Stomach smooth muscle (tissue), 2 donors: ENCODE measurements at regions not wholly inside any gene's neighbourhood (a gene's known extent, or its start where the extent isn't known, plus 50 kb on each side); places are given as distances from the start of the nearest gene placed in this dataset.

Experiments used
- H3K27ac ChIP-seq: one replicate; pipeline ENCODE4 v1.7.0; 2013; ENCODE audit warnings: mild to moderate bottlenecking, low read length, inconsistent platforms
- H3K27me3 ChIP-seq, 2 donors: one replicate each; pipeline ENCODE4 v1.7.0; 2013; ENCODE audit warnings: low read length in 2 of 2; ENCODE audit not compliant: insufficient read depth in 2 of 2, control insufficient read depth in 1 of 2
- H3K36me3 ChIP-seq, 2 donors: one replicate each; pipeline ENCODE4 v1.7.0; 2013; ENCODE audit warnings: low read length in 2 of 2; ENCODE audit not compliant: control insufficient read depth in 2 of 2, insufficient read depth in 2 of 2
- H3K4me1 ChIP-seq: one replicate; pipeline ENCODE4 v1.7.0; 2013; ENCODE audit warnings: low read length; ENCODE audit not compliant: control insufficient read depth, insufficient read depth
- H3K4me3 ChIP-seq, 2 donors: one replicate each; pipeline ENCODE4 v1.7.0; 2013; ENCODE audit warnings: low read length in 2 of 2
- H3K9ac ChIP-seq, 2 donors: one replicate each; pipeline ENCODE4 v1.7.0; 2013; ENCODE audit warnings: low read length in 2 of 2, mild to moderate bottlenecking in 1 of 2
- H3K9me3 ChIP-seq, 2 donors: one replicate each; pipeline ENCODE4 v1.7.0; 2013; ENCODE audit warnings: low read length in 2 of 2; ENCODE audit not compliant: control insufficient read depth in 2 of 2
- donor health status: healthy.
- donor health status: Pancreatic carcinoma.

GRCh38 chr5:93117751-93118531 lies 463.1 kb downstream of the NR2F1-AS1 start:
- H3K9ac ChIP-seq = no peak overlapping the region
- H3K27ac ChIP-seq = no peak overlapping the region

GRCh38 chr5:93107805-93108520 lies 473.1 kb downstream of the NR2F1-AS1 start:
- H3K4me3 ChIP-seq = no peak overlapping the region
- H3K9me3 ChIP-seq = no peaks in the 10 kb centered on the region
- peaks cover 4% of the 10 kb centered on the region for H3K4me1 ChIP-seq
- no peak overlapping the region for H3K9ac ChIP-seq
- no peak overlapping the region for H3K27ac ChIP-seq
- H3K27me3 ChIP-seq = no peaks in the 10 kb centered on the region
- H3K36me3 ChIP-seq = no peaks in the 10 kb centered on the region

More at GRCh38 chr5:93117751-93118531, 463.1 kb downstream of the NR2F1-AS1 start:
- Histone ChIP-seq H3K4me3 (no peak overlapping the region), H3K9me3 (no peaks in the 10 kb centered on the region), H3K36me3 (no peaks in the 10 kb centered on the region), H3K4me1 (no peaks in the 10 kb centered on the region), H3K27me3 (no peaks in the 10 kb centered on the region)

GRCh38 chr5:93107141-93107540 lies 473.9 kb downstream of the NR2F1-AS1 start:
- Histone ChIP-seq H3K36me3 (no peaks in the 10 kb centered on the region), H3K27ac (no peak overlapping the region), H3K4me1 (peaks cover 4% of the 10 kb centered on the region), H3K9ac (no peak overlapping the region), H3K27me3 (no peaks in the 10 kb centered on the region), H3K9me3 (no peaks in the 10 kb centered on the region), H3K4me3 (no peak overlapping the region)

GRCh38 chr5:93101661-93102060 lies 479.4 kb downstream of the NR2F1-AS1 start:
- no peaks in the 10 kb centered on the region for H3K9me3 ChIP-seq
- H3K27ac ChIP-seq = no peak overlapping the region
- H3K27me3 ChIP-seq = no peaks in the 10 kb centered on the region
- peaks cover 2% of the 10 kb centered on the region for H3K4me1 ChIP-seq
- no peak overlapping the region for H3K4me3 ChIP-seq
- no peaks in the 10 kb centered on the region for H3K36me3 ChIP-seq
- H3K9ac ChIP-seq = no peak overlapping the region

- H3K9ac ChIP-seq = no peak overlapping the region
These were observed 480.0 kb downstream of the NR2F1-AS1 start for GRCh38 chr5:93100976-93101375.

GRCh38 chr5:93100428-93100827 lies 480.6 kb downstream of the NR2F1-AS1 start:
- no peaks in the 10 kb centered on the region for H3K27me3 ChIP-seq
- peaks cover 2% of the 10 kb centered on the region for H3K4me1 ChIP-seq
- H3K27ac ChIP-seq = no peak overlapping the region
- no peak overlapping the region for H3K4me3 ChIP-seq
- no peak overlapping the region for H3K9ac ChIP-seq
- H3K9me3 ChIP-seq = no peaks in the 10 kb centered on the region
- H3K36me3 ChIP-seq = no peaks in the 10 kb centered on the region

More at GRCh38 chr5:93100976-93101375, 480.0 kb downstream of the NR2F1-AS1 start:
- H3K27me3 ChIP-seq = no peaks in the 10 kb centered on the region
- H3K9me3 ChIP-seq = no peaks in the 10 kb centered on the region
- H3K36me3 ChIP-seq = no peaks in the 10 kb centered on the region
- no peak overlapping the region for H3K27ac ChIP-seq
- H3K4me3 ChIP-seq = no peak overlapping the region
- peaks cover 2% of the 10 kb centered on the region for H3K4me1 ChIP-seq

GRCh38 chr5:93099902-93100347 lies 481.1 kb downstream of the NR2F1-AS1 start:
- Histone ChIP-seq H3K36me3 (no peaks in the 10 kb centered on the region), H3K9me3 (no peaks in the 10 kb centered on the region), H3K4me3 (no peak overlapping the region), H3K4me1 (peaks cover 2% of the 10 kb centered on the region), H3K27ac (no peak overlapping the region), H3K9ac (no peak overlapping the region), H3K27me3 (no peaks in the 10 kb centered on the region)

DNA sequence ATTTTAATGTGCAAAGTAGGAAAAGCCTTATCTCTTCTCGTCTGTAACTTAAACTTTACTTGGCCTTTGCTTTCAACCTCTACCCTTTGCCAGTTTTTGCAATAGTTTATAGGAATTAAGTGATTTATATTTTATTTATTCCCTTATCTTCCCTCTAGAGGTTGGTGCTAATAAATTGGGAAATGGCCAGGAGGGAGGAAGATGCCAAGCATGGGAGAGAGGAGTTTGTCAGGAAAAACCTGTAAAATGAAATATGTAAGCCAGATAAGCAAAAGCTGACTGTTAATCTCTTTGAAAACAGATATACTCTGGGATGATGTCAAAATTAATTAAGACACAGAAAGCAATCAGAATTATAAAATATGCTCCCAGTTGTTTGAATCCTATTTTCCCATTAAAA lies 484.5 kb downstream of the NR2F1-AS1 start:
- Histone ChIP-seq H3K27ac (no peak overlapping the region), H3K9me3 (no peaks in the 10 kb centered on the region), H3K27me3 (no peaks in the 10 kb centered on the region), H3K36me3 (no peaks in the 10 kb centered on the region), H3K9ac (no peak overlapping the region), H3K4me1 (peaks cover 2% of the 10 kb centered on the region), H3K4me3 (no peak overlapping the region)

DNA sequence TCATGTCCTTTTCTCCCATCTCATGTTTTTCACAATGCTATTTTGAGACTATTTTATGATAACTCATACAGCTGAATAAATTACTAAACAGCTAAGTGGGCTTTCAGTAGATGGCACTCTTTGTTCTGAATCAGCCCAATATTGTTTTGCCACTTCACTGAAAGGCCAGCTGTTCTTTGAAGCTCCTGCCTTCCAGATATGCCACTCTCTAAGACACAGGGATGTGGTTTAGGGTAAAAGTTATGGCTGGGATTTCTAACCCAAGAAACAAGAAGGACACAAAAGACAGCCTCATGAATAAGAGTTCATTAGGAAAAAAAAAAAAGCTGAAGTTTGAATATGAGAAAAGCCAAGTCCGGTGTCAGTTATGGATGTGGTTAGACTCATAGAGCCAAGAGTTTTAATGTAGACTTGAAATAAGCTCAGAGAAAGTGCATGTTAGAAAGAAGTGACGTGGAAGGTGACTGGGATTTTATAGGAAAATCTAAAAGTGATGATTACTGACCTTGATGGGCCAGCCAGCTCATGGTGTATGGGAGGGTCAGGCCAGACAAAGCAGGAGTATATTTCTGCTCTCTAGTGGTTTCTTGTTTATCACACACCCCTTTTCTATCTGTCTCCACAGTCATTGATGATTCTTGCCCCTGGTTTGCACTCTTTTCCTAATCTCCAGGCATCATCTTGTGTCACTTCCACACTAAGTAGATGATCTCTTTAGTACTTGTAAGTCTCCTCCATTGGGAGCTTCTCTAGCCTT lies 488.5 kb downstream of the NR2F1-AS1 start:
- H3K36me3 ChIP-seq = no peaks in the 10 kb centered on the region
- peaks cover 3% of the 10 kb centered on the region for H3K4me1 ChIP-seq
- H3K27ac ChIP-seq = no peak overlapping the region
- H3K9me3 ChIP-seq = no peaks in the 10 kb centered on the region
- H3K4me3 ChIP-seq = no peak overlapping the region
- H3K27me3 ChIP-seq = no peaks in the 10 kb centered on the region
- no peak overlapping the region for H3K9ac ChIP-seq

- H3K9ac ChIP-seq = no peak overlapping the region
- no peak overlapping the region for H3K4me3 ChIP-seq
- H3K9me3 ChIP-seq = no peaks in the 10 kb centered on the region
- H3K27me3 ChIP-seq = no peaks in the 10 kb centered on the region
- peaks cover 3% of the 10 kb centered on the region for H3K4me1 ChIP-seq
- H3K36me3 ChIP-seq = no peaks in the 10 kb centered on the region
- no peak overlapping the region for H3K27ac ChIP-seq
These were observed 490.3 kb downstream of the NR2F1-AS1 start for GRCh38 chr5:93090698-93091097.
